Endothelial cell of umbilical vein (primary cell): ENCODE measurements at regions not wholly inside any gene's neighbourhood (a gene's known extent, or its start where the extent isn't known, plus 50 kb on each side); places are given as distances from the start of the nearest gene placed in this dataset.

Experiments used
- POLR2A ChIP-seq: IDR thresholded peaks from 2 replicates; pipeline ENCODE4 v1.6.1; 2012; ENCODE audit warnings: low read depth, mild to moderate bottlenecking, control low read depth, low read length
- TF ChIP-seq, protein P1 (sequence below), 2 donors: IDR thresholded peaks; 1 replicate in 1 of 2; 2 replicates in 1 of 2; pipeline ENCODE4 v1.5.1; 2011; ENCODE audit warnings: low read length in 2 of 2, mild to moderate bottlenecking in 2 of 2, moderate library complexity in 2 of 2, control low read depth in 1 of 2, inconsistent platforms in 1 of 2, low read depth in 1 of 2; ENCODE audit not compliant: insufficient read depth in 1 of 2; ENCODE audit errors: extremely low read depth in 1 of 2

DNA sequence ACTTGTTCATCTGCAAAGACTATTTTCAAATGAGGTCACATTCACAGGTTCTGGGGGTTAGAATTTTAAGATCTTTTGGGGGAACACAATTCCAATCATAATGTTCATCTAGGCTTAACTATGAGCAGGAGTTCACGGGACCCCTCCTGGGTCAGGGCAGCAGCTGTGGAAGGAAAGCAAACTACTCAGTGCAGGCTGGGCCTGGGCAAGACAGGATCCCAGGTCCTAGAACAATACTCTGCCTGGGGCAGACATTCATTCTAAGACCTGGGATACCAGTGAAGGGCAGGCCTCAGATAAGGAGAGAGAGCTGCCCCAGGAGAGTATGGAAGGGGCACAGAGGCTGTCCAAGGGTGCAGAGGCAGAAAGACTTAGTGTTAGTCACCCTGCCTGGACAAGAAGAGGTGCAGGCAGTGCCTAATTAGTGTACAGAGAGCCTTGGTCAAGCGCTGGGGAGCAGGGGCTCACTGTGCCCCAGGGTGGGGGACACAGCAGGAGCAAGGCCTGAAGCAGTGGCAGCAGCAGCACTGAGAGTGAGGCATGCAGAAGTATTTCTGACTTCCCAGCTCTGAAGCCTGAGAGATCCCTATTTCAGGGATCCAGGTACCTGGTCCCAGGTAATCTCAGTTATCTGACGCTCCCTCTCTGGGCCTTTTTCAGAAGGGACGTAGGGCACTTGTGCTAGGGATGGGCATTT, 123.0 kb upstream of the MAMLD1 start:
- TF ChIP-seq, protein P1, sequence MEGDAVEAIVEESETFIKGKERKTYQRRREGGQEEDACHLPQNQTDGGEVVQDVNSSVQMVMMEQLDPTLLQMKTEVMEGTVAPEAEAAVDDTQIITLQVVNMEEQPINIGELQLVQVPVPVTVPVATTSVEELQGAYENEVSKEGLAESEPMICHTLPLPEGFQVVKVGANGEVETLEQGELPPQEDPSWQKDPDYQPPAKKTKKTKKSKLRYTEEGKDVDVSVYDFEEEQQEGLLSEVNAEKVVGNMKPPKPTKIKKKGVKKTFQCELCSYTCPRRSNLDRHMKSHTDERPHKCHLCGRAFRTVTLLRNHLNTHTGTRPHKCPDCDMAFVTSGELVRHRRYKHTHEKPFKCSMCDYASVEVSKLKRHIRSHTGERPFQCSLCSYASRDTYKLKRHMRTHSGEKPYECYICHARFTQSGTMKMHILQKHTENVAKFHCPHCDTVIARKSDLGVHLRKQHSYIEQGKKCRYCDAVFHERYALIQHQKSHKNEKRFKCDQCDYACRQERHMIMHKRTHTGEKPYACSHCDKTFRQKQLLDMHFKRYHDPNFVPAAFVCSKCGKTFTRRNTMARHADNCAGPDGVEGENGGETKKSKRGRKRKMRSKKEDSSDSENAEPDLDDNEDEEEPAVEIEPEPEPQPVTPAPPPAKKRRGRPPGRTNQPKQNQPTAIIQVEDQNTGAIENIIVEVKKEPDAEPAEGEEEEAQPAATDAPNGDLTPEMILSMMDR (IDR thresholded peaks at IDR 0.05; ENCODE audit: extremely low read depth in 1 of 2, insufficient read depth in 1 of 2, low read depth in 1 of 2, low read length in 2 of 2) = no peak
- no peak for TF ChIP-seq POLR2A
